ENCODE measurements at regions not wholly inside any gene's neighbourhood (a gene's known extent, or its start where the extent isn't known, plus 50 kb on each side); places are given as distances from the start of the nearest gene placed in this dataset.

- TF ChIP-seq, protein P1, sequence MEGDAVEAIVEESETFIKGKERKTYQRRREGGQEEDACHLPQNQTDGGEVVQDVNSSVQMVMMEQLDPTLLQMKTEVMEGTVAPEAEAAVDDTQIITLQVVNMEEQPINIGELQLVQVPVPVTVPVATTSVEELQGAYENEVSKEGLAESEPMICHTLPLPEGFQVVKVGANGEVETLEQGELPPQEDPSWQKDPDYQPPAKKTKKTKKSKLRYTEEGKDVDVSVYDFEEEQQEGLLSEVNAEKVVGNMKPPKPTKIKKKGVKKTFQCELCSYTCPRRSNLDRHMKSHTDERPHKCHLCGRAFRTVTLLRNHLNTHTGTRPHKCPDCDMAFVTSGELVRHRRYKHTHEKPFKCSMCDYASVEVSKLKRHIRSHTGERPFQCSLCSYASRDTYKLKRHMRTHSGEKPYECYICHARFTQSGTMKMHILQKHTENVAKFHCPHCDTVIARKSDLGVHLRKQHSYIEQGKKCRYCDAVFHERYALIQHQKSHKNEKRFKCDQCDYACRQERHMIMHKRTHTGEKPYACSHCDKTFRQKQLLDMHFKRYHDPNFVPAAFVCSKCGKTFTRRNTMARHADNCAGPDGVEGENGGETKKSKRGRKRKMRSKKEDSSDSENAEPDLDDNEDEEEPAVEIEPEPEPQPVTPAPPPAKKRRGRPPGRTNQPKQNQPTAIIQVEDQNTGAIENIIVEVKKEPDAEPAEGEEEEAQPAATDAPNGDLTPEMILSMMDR (IDR thresholded peaks at IDR 0.05): no peak
- TF ChIP-seq POLR2AphosphoS5 (IDR thresholded peaks at IDR 0.05) (no peak), POLR2A (IDR thresholded peaks at IDR 0.05) (no peak)
Measured at GRCh38 chr4:112975567-112976355, 73.7 kb upstream of the ANK2 start.

Measured in transverse colon (tissue), 4 donors.